Osteocyte (in vitro differentiated cells): ENCODE measurements at regions not wholly inside any gene's neighbourhood (a gene's known extent, or its start where the extent isn't known, plus 50 kb on each side); places are given as distances from the start of the nearest gene placed in this dataset.

Experiments used
- DNase-seq: peaks from one replicate; pipeline ENCODE4 v3.0.0; 2021; ENCODE audit warnings: mixed read lengths; ENCODE audit not compliant: unreplicated experiment; ENCODE audit errors: extremely low spot score
- H3K27ac Mint-ChIP-seq: one replicate; pipeline ENCODE4 v1.8.0; 2021; ENCODE audit warnings: mild to moderate bottlenecking, mixed read lengths; ENCODE audit not compliant: unreplicated experiment
- H3K27me3 Mint-ChIP-seq: one replicate; pipeline ENCODE4 v1.8.0; 2021; ENCODE audit warnings: mixed read lengths; ENCODE audit not compliant: unreplicated experiment
- H3K36me3 Mint-ChIP-seq: one replicate; pipeline ENCODE4 v1.8.0; 2021; ENCODE audit warnings: mixed read lengths; ENCODE audit not compliant: unreplicated experiment
- H3K4me1 Mint-ChIP-seq: one replicate; pipeline ENCODE4 v1.8.0; 2021; ENCODE audit warnings: mixed read lengths; ENCODE audit not compliant: unreplicated experiment
- H3K4me3 Mint-ChIP-seq: one replicate; pipeline ENCODE4 v1.8.0; 2021; ENCODE audit warnings: mild to moderate bottlenecking, moderate library complexity, mixed read lengths; ENCODE audit not compliant: unreplicated experiment
- H3K9me3 Mint-ChIP-seq: one replicate; pipeline ENCODE4 v1.8.0; 2021; ENCODE audit warnings: mixed read lengths; ENCODE audit not compliant: unreplicated experiment
- CTCF ChIP-seq: fragments of 200-600 bp; sonication (generic); IDR thresholded peaks from 2 replicates; pipeline ENCODE4 v1.5.0; 2021; ENCODE audit warnings: antibody characterized with exemption, mild to moderate bottlenecking, moderate library complexity

GRCh38 chr6:137407816-137408215 is 86.4 kb downstream of the OLIG3 start:
- H3K4me1 Mint-ChIP-seq, result no peaks in the 10 kb centered on the region
- H3K4me3 Mint-ChIP-seq, result no peak overlapping the region
- no peaks in the 10 kb centered on the region for H3K36me3 Mint-ChIP-seq
- H3K9me3 Mint-ChIP-seq, result no peaks in the 10 kb centered on the region
- no peak overlapping the region for H3K27ac Mint-ChIP-seq
- H3K27me3 Mint-ChIP-seq, result peaks cover 28% of the 10 kb centered on the region
- no peak for TF ChIP-seq CTCF
- DNase-seq, result no peak

GRCh38 chr6:137405806-137406205 is 88.4 kb downstream of the OLIG3 start:
- Mint-ChIP-seq H3K27ac (no peak overlapping the region), H3K36me3 (no peaks in the 10 kb centered on the region), H3K9me3 (no peaks in the 10 kb centered on the region), H3K4me3 (no peak overlapping the region), H3K27me3 (peaks cover 23% of the 10 kb centered on the region), H3K4me1 (no peaks in the 10 kb centered on the region)
- no peak for DNase-seq
- TF ChIP-seq CTCF, result no peak

GRCh38 chr6:137403855-137404254 is 90.3 kb downstream of the OLIG3 start:
- Mint-ChIP-seq H3K4me1 (no peaks in the 10 kb centered on the region), H3K27me3 (peaks cover 33% of the 10 kb centered on the region), H3K36me3 (no peaks in the 10 kb centered on the region), H3K27ac (no peak overlapping the region), H3K9me3 (no peaks in the 10 kb centered on the region), H3K4me3 (no peak overlapping the region)
- DNase-seq, result no peak
- no peak for TF ChIP-seq CTCF

- no peak for TF ChIP-seq CTCF
- Mint-ChIP-seq H3K36me3 (no peaks in the 10 kb centered on the region), H3K4me3 (no peak overlapping the region), H3K9me3 (no peaks in the 10 kb centered on the region), H3K4me1 (no peaks in the 10 kb centered on the region), H3K27me3 (peaks cover 33% of the 10 kb centered on the region), H3K27ac (no peak overlapping the region)
- DNase-seq, result no peak
These were observed 90.8 kb downstream of the OLIG3 start for GRCh38 chr6:137403443-137403842.

- no peaks in the 10 kb centered on the region for H3K4me1 Mint-ChIP-seq
- no peaks in the 10 kb centered on the region for H3K9me3 Mint-ChIP-seq
- no peak overlapping the region for H3K27ac Mint-ChIP-seq
- H3K4me3 Mint-ChIP-seq, result no peak overlapping the region
- H3K36me3 Mint-ChIP-seq, result no peaks in the 10 kb centered on the region
- H3K27me3 Mint-ChIP-seq, result peaks cover 35% of the 10 kb centered on the region
- DNase-seq, result no peak
- TF ChIP-seq CTCF, result no peak
These were observed 92.0 kb downstream of the OLIG3 start for GRCh38 chr6:137402143-137402680.
